Esophagus (tissue), 2 donors: ENCODE measurements at regions not wholly inside any gene's neighbourhood (a gene's known extent, or its start where the extent isn't known, plus 50 kb on each side); places are given as distances from the start of the nearest gene placed in this dataset.

Source experiments
- H3K27ac ChIP-seq, 2 donors: one replicate each; pipeline ENCODE4 v1.5.1; 2013; ENCODE audit warnings: low read depth in 2 of 2, mild to moderate bottlenecking in 2 of 2, inconsistent platforms in 1 of 2, low read length in 1 of 2, moderate library complexity in 1 of 2
- H3K27me3 ChIP-seq, 2 donors: one replicate each; pipeline ENCODE4 v1.6.1; 2013; ENCODE audit warnings: low read length in 2 of 2, control low read depth in 1 of 2, mild to moderate bottlenecking in 1 of 2; ENCODE audit not compliant: insufficient read depth in 2 of 2, control insufficient read depth in 1 of 2
- H3K36me3 ChIP-seq, 2 donors: one replicate each; pipeline ENCODE4 v1.6.1; 2013; ENCODE audit warnings: low read length in 1 of 2; ENCODE audit not compliant: control insufficient read depth in 2 of 2, insufficient read depth in 2 of 2
- H3K4me1 ChIP-seq, 2 donors: one replicate each; pipeline ENCODE4 v1.6.1; 2013; ENCODE audit warnings: low read length in 1 of 2; ENCODE audit not compliant: control insufficient read depth in 2 of 2, insufficient read depth in 2 of 2
- H3K4me3 ChIP-seq, 2 donors: one replicate each; pipeline ENCODE4 v1.5.1; 2013; ENCODE audit warnings: low read length in 2 of 2, mild to moderate bottlenecking in 2 of 2, low read depth in 1 of 2, moderate library complexity in 1 of 2
- H3K9me3 ChIP-seq, 2 donors: one replicate each; pipeline ENCODE4 v1.6.1; 2013; ENCODE audit warnings: mild to moderate bottlenecking in 2 of 2, low read depth in 1 of 2, low read length in 1 of 2, moderate library complexity in 1 of 2; ENCODE audit not compliant: control insufficient read depth in 2 of 2, insufficient read depth in 1 of 2
- WGBS, 2 donors: extraction: QIAGEN DNeasy Blood & Tissue Kit; methylation state at CpG; one replicate each; pipeline ENCODE4 v1.1.7; 2013; 5-methylcytosine and 5-hydroxymethylcytosine counted together
- donor health status: healthy with polysubstance abuse.
- donor health status: Bipolar disorder and iron deficiency.

- Histone ChIP-seq H3K4me1 (no peaks in the 10 kb centered on the region), H3K27me3 (no peaks in the 10 kb centered on the region), H3K36me3 (no peaks in the 10 kb centered on the region), H3K4me3 (no peak overlapping the region), H3K9me3 (peaks cover 0 to 12% of the 10 kb centered on the region in 2 donors), H3K27ac (no peak overlapping the region)
- 65 to 66% methylated on average over 3 of the region's 3 CpGs for WGBS, 2 donors
These were observed 126.7 kb downstream of the IRF8 start for GRCh38 chr16:86025706-86026105.

- H3K9me3 ChIP-seq: peaks cover 0 to 12% of the 10 kb centered on the region in 2 donors
- H3K36me3 ChIP-seq: no peaks in the 10 kb centered on the region
- no peak overlapping the region for H3K4me3 ChIP-seq
- WGBS, 2 donors: 75 to 76% methylated on average over 14 to 15 of the region's 15 CpGs
- H3K27me3 ChIP-seq: no peaks in the 10 kb centered on the region
- no peaks in the 10 kb centered on the region for H3K4me1 ChIP-seq
- H3K27ac ChIP-seq: no peak overlapping the region
These were observed 127.4 kb downstream of the IRF8 start for GRCh38 chr16:86026171-86026910.

- Histone ChIP-seq H3K27ac (no peak overlapping the region), H3K4me3 (no peak overlapping the region), H3K36me3 (no peaks in the 10 kb centered on the region), H3K9me3 (peaks cover 0 to 12% of the 10 kb centered on the region in 2 donors), H3K4me1 (no peaks in the 10 kb centered on the region), H3K27me3 (no peaks in the 10 kb centered on the region)
- WGBS, 2 donors: 58 to 76% methylated on average over 7 of the region's 7 CpGs
These were observed 128.0 kb downstream of the IRF8 start for GRCh38 chr16:86026916-86027315.

GRCh38 chr16:86027373-86028126, 128.6 kb downstream of the IRF8 start:
- no peaks in the 10 kb centered on the region for H3K36me3 ChIP-seq
- H3K4me3 ChIP-seq: no peak overlapping the region
- H3K4me1 ChIP-seq: no peaks in the 10 kb centered on the region
- WGBS, 2 donors: 61 to 66% methylated on average over 11 of the region's 11 CpGs
- H3K27ac ChIP-seq: no peak overlapping the region
- H3K27me3 ChIP-seq: no peaks in the 10 kb centered on the region
- peaks cover 0 to 12% of the 10 kb centered on the region in 2 donors for H3K9me3 ChIP-seq

GRCh38 chr16:86029131-86029741, 130.3 kb downstream of the IRF8 start:
- H3K4me1 ChIP-seq: no peaks in the 10 kb centered on the region
- no peaks in the 10 kb centered on the region for H3K36me3 ChIP-seq
- peaks cover 0 to 10% of the 10 kb centered on the region in 2 donors for H3K9me3 ChIP-seq
- WGBS, 2 donors: 22 to 23% methylated on average over 20 of the region's 20 CpGs
- H3K27ac ChIP-seq: peak overlapping the region; percentile 1 to 29
- H3K27me3 ChIP-seq: no peaks in the 10 kb centered on the region
- no peak overlapping the region for H3K4me3 ChIP-seq

- H3K9me3 ChIP-seq: peaks cover 0 to 5% of the 10 kb centered on the region in 2 donors
- H3K4me1 ChIP-seq: no peaks in the 10 kb centered on the region
- WGBS, 2 donors: 87 to 88% methylated on average over 10 of the region's 10 CpGs
- H3K36me3 ChIP-seq: no peaks in the 10 kb centered on the region
- no peak overlapping the region for H3K4me3 ChIP-seq
- no peak overlapping the region for H3K27ac ChIP-seq
- H3K27me3 ChIP-seq: no peaks in the 10 kb centered on the region
These were observed 131.2 kb downstream of the IRF8 start for GRCh38 chr16:86030116-86030515.

- no peaks in the 10 kb centered on the region for H3K4me1 ChIP-seq
- no peaks in the 10 kb centered on the region for H3K27me3 ChIP-seq
- H3K9me3 ChIP-seq: peaks cover 0 to 3% of the 10 kb centered on the region in 2 donors
- WGBS, 2 donors: 93 to 96% methylated on average over 5 of the region's 5 CpGs
- no peak overlapping the region for H3K4me3 ChIP-seq
- no peak overlapping the region for H3K27ac ChIP-seq
- no peaks in the 10 kb centered on the region for H3K36me3 ChIP-seq
These were observed 132.2 kb downstream of the IRF8 start for GRCh38 chr16:86031141-86031678.

GRCh38 chr16:86033016-86033474, 134.1 kb downstream of the IRF8 start:
- Histone ChIP-seq H3K4me3 (no peak overlapping the region), H3K27ac (peak overlapping the region; percentile 16 to 26)
- 29% methylated on average over 19 of the region's 19 CpGs for WGBS, 2 donors

GRCh38 chr16:86033971-86034370, 135.0 kb downstream of the IRF8 start:
- Histone ChIP-seq H3K9me3 (peaks cover 0 to 3% of the 10 kb centered on the region in 2 donors), H3K4me1 (no peaks in the 10 kb centered on the region), H3K27ac (no peak overlapping the region), H3K27me3 (no peaks in the 10 kb centered on the region), H3K4me3 (no peak overlapping the region), H3K36me3 (no peaks in the 10 kb centered on the region)
- WGBS, 2 donors: 89% methylated on average over 4 of the region's 4 CpGs

More at GRCh38 chr16:86033016-86033474, 134.1 kb downstream of the IRF8 start:
- no peaks in the 10 kb centered on the region for H3K36me3 ChIP-seq
- peaks cover 0 to 3% of the 10 kb centered on the region in 2 donors for H3K9me3 ChIP-seq
- H3K27me3 ChIP-seq: no peaks in the 10 kb centered on the region
- H3K4me1 ChIP-seq: no peaks in the 10 kb centered on the region
